ENCODE measurements at regions not wholly inside any gene's neighbourhood (a gene's known extent, or its start where the extent isn't known, plus 50 kb on each side); places are given as distances from the start of the nearest gene placed in this dataset.

DNA sequence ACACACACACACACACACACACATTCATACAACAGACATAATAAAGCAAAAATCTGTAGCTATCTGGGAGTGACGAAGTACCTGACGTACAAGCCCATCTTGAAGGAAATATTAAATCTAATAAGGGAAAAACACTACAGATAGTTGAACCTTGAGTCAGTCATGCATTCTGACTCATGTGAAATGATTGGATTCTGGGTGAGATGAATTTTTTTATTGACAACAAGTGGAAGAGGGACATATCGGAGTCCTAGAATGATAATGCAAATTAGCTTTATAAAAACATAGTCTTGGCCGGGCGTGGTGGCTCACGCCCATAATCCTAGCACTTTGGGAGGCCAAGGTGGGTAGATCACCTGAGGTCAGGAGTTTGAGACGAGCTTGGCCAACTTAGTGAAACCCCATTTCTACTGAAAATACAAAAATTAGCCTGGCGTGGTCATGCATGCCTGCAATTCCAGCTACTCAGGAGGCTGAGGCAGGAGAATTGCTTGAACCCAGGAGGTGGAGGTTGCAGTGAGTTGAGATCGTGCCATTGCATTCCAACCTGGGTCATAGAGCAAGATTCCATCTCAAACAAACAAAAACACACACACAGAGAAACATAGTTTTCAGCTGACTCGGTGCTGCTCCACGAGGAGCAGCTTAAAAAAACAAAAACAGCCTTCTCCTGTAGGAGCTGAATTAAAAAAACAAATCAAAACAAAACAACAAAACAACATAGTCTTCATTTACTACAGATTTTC lies 154.4 kb upstream of the MKLN1 start:
- FAIRE-seq: no peak
- no peak overlapping the region for H3K4me3 ChIP-seq (ENCODE audit: low read depth, low read length)
- no peaks in the 10 kb centered on the region for H3K36me3 ChIP-seq (ENCODE audit: control insufficient read depth, insufficient read depth, low read length)
- no peak for TF ChIP-seq CTCF (IDR thresholded peaks at IDR 0.05; ENCODE audit: insufficient read depth, low read length, severe bottlenecking)
- peak; percentile 39 for DNase-seq (ENCODE audit: low read depth)
- no peaks in the 10 kb centered on the region for H3K27me3 ChIP-seq (ENCODE audit: control insufficient read depth, insufficient read depth, low read length)

DNA sequence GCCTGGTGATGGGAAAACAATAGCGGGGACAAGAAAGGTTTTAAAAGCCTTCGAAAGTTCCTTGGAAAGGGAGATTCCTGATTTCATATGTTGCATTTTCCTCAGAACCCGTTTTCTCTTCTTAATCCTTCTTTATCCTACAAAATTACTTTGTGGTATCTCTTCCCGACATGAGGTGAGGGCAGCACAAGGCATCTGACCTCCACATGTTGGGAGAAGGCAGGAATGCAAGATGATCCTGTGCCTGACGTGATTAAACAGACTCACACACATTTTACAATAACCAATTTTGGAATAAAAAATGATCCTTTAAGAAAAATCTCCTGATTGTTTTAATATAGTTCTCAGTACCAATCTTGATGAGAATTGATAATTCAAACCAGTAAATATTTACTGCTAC lies 153.3 kb upstream of the MKLN1 start:
- FAIRE-seq (no peak), DNase-seq (ENCODE audit: low read depth) (no peak)
- TF ChIP-seq CTCF (IDR thresholded peaks at IDR 0.05; ENCODE audit: insufficient read depth, low read length, severe bottlenecking): no peak
- Histone ChIP-seq H3K36me3 (ENCODE audit: control insufficient read depth, insufficient read depth, low read length) (no peaks in the 10 kb centered on the region), H3K27me3 (ENCODE audit: control insufficient read depth, insufficient read depth, low read length) (no peaks in the 10 kb centered on the region), H3K4me3 (ENCODE audit: low read depth, low read length) (no peak overlapping the region)

- no peak for TF ChIP-seq CTCF (IDR thresholded peaks at IDR 0.05; ENCODE audit: insufficient read depth, low read length, severe bottlenecking)
- H3K36me3 ChIP-seq (ENCODE audit: control insufficient read depth, insufficient read depth, low read length): no peaks in the 10 kb centered on the region
- H3K4me3 ChIP-seq (ENCODE audit: low read depth, low read length): no peak overlapping the region
- H3K27me3 ChIP-seq (ENCODE audit: control insufficient read depth, insufficient read depth, low read length): no peaks in the 10 kb centered on the region
- DNase-seq (ENCODE audit: low read depth): no peak
- no peak for FAIRE-seq
Measured at GRCh38 chr7:131174855-131175254, 152.8 kb upstream of the MKLN1 start.

GRCh38 chr7:131182446-131183058 lies 145.1 kb upstream of the MKLN1 start:
- no peaks in the 10 kb centered on the region for H3K36me3 ChIP-seq (ENCODE audit: control insufficient read depth, insufficient read depth, low read length)
- TF ChIP-seq CTCF (IDR thresholded peaks at IDR 0.05; ENCODE audit: insufficient read depth, low read length, severe bottlenecking): no peak
- FAIRE-seq: no peak
- no peaks in the 10 kb centered on the region for H3K27me3 ChIP-seq (ENCODE audit: control insufficient read depth, insufficient read depth, low read length)
- H3K4me3 ChIP-seq (ENCODE audit: low read depth, low read length): no peak overlapping the region
- DNase-seq (ENCODE audit: low read depth): no peak

- no peak for FAIRE-seq
- H3K27me3 ChIP-seq (ENCODE audit: control insufficient read depth, insufficient read depth, low read length): no peaks in the 10 kb centered on the region
- H3K36me3 ChIP-seq (ENCODE audit: control insufficient read depth, insufficient read depth, low read length): no peaks in the 10 kb centered on the region
- H3K4me3 ChIP-seq (ENCODE audit: low read depth, low read length): no peak overlapping the region
- no peak for DNase-seq (ENCODE audit: low read depth)
- TF ChIP-seq CTCF (IDR thresholded peaks at IDR 0.05; ENCODE audit: insufficient read depth, low read length, severe bottlenecking): no peak
Measured at GRCh38 chr7:131183072-131183471, 144.6 kb upstream of the MKLN1 start.

Data from bronchial epithelial cell (primary cell).